GM20431 (cell line): ENCODE measurements at regions not wholly inside any gene's neighbourhood (a gene's known extent, or its start where the extent isn't known, plus 50 kb on each side); places are given as distances from the start of the nearest gene placed in this dataset.

Experiments used
- in situ Hi-C: fragments of 300-500 bp; cut with MseI, MboI; formaldehyde crosslinking; loops from one replicate; pipeline ENCODE4 v1.15.0; 2020; ENCODE audit warnings: low sequenced_read_pairs; ENCODE audit not compliant: unreplicated experiment

GRCh38 chr12:89129167-89129870 is 223.0 kb downstream of the DUSP6 start:
- in situ Hi-C loops: no loop called here

- in situ Hi-C loops: no loop called here
These were observed 225.6 kb downstream of the DUSP6 start for GRCh38 chr12:89126712-89127111.

- in situ Hi-C loops: no loop called here
These were observed 229.4 kb downstream of the DUSP6 start for GRCh38 chr12:89122852-89123251.

GRCh38 chr12:89117448-89118034 is 234.8 kb downstream of the DUSP6 start:
- in situ Hi-C loops: no loop called here

- in situ Hi-C loops: no loop called here
These were observed 240.3 kb downstream of the DUSP6 start for GRCh38 chr12:89111964-89112363.

- in situ Hi-C loops: no loop called here
These were observed 244.0 kb downstream of the DUSP6 start for GRCh38 chr12:89108265-89108664.

GRCh38 chr12:89106950-89107349 is 245.4 kb downstream of the DUSP6 start:
- in situ Hi-C loops: no loop called here

GRCh38 chr12:89105243-89105642 is 247.1 kb downstream of the DUSP6 start:
- in situ Hi-C loops: no loop called here

- in situ Hi-C loops: no loop called here
These were observed 248.5 kb downstream of the DUSP6 start for GRCh38 chr12:89103831-89104230.

GRCh38 chr12:89101440-89101839 is 250.9 kb downstream of the DUSP6 start:
- in situ Hi-C loops: no loop called here

GRCh38 chr12:89098441-89099112 is 253.7 kb downstream of the DUSP6 start:
- in situ Hi-C loops: no loop called here

GRCh38 chr12:89092297-89092696 is 260.0 kb downstream of the DUSP6 start:
- in situ Hi-C loops: no loop called here

- in situ Hi-C loops: no loop called here
These were observed 260.9 kb downstream of the DUSP6 start for GRCh38 chr12:89091293-89091841.

GRCh38 chr12:89089264-89089663 is 263.0 kb downstream of the DUSP6 start:
- in situ Hi-C loops: no loop called here

- in situ Hi-C loops: no loop called here
These were observed 264.4 kb downstream of the DUSP6 start for GRCh38 chr12:89087876-89088275.

GRCh38 chr12:89087149-89087825 is 265.0 kb downstream of the DUSP6 start:
- in situ Hi-C loops: no loop called here

- in situ Hi-C loops: no loop called here
These were observed 266.9 kb downstream of the DUSP6 start for GRCh38 chr12:89085421-89085820.

- in situ Hi-C loops: no loop called here
These were observed 267.6 kb downstream of the DUSP6 start for GRCh38 chr12:89084751-89085150.

GRCh38 chr12:89083491-89083890 is 268.8 kb downstream of the DUSP6 start:
- in situ Hi-C loops: no loop called here

GRCh38 chr12:89082370-89082753 is 269.9 kb downstream of the DUSP6 start:
- in situ Hi-C loops: no loop called here
